SK-N-SH treated with all-trans-retinoic acid at 6 μM for 48 hours (cell line): ENCODE measurements at regions not wholly inside any gene's neighbourhood (a gene's known extent, or its start where the extent isn't known, plus 50 kb on each side); places are given as distances from the start of the nearest gene placed in this dataset.

Experiments used
- ATAC-seq: fragments of 200-7000 bp; cut with Tn5 transposase; 3 replicates; pipeline ENCODE4 v1.9.1; 2020; ENCODE audit warnings: mild to moderate bottlenecking, moderate library complexity
- BACH2 ChIP-seq: fragments of 250-450 bp; sonication (Bioruptor Pico); IDR thresholded peaks from 2 replicates; pipeline ENCODE4 v1.9.0; 2021; ENCODE audit warnings: mild to moderate bottlenecking, borderline replicate concordance
- CSDC2 ChIP-seq: fragments of 250-450 bp; sonication (Bioruptor Pico); IDR thresholded peaks from 2 replicates; pipeline ENCODE4 v1.5.0; 2020; ENCODE audit warnings: mild to moderate bottlenecking, moderate library complexity
- ESRRG ChIP-seq: fragments of 250-450 bp; sonication (Bioruptor Pico); IDR thresholded peaks from 2 replicates; pipeline ENCODE4 v1.6.1; 2021; ENCODE audit warnings: mild to moderate bottlenecking
- GLIS3 ChIP-seq: fragments of 250-450 bp; sonication (Bioruptor Pico); IDR thresholded peaks from 2 replicates; pipeline ENCODE4 v1.5.0; 2020; ENCODE audit warnings: mild to moderate bottlenecking, moderate library complexity
- ISL1 ChIP-seq: fragments of 250-450 bp; sonication (Bioruptor Pico); IDR thresholded peaks from 2 replicates; pipeline ENCODE4 v2.1.2; 2022; ENCODE audit warnings: mild to moderate bottlenecking, moderate library complexity
- OSR1 ChIP-seq: fragments of 250-450 bp; sonication (Bioruptor Pico); IDR thresholded peaks from 2 replicates; pipeline ENCODE4 v1.8.0; 2022; ENCODE audit warnings: moderate library complexity, mild to moderate bottlenecking, inconsistent platforms
- PPARA ChIP-seq: fragments of 250-450 bp; sonication (Bioruptor Pico); IDR thresholded peaks from 2 replicates; pipeline ENCODE4 v1.5.0; 2020; ENCODE audit warnings: mild to moderate bottlenecking, borderline replicate concordance
- RARB ChIP-seq: fragments of 250-450 bp; sonication (Bioruptor Pico); IDR thresholded peaks from 2 replicates; pipeline ENCODE4 v1.8.0; 2021; ENCODE audit warnings: mild to moderate bottlenecking, moderate library complexity
- SNAI2 ChIP-seq: fragments of 250-450 bp; sonication (Bioruptor Pico); IDR thresholded peaks from 2 replicates; pipeline ENCODE4 v1.5.0; 2020; ENCODE audit warnings: mild to moderate bottlenecking, moderate library complexity
- TCF4 ChIP-seq: fragments of 250-450 bp; sonication (Bioruptor Pico); IDR thresholded peaks from 2 replicates; pipeline ENCODE4 v1.8.0; 2021; ENCODE audit warnings: mild to moderate bottlenecking, moderate library complexity, borderline replicate concordance
- ZC3H10 ChIP-seq: fragments of 250-450 bp; sonication (Bioruptor Pico); IDR thresholded peaks from 2 replicates; pipeline ENCODE4 v1.5.1; 2021; ENCODE audit warnings: mild to moderate bottlenecking, moderate library complexity
- ZFP30 ChIP-seq: fragments of 450-650 bp; formaldehyde crosslinking; IDR thresholded peaks from 2 replicates; pipeline ENCODE4 v1.5.0; 2022; ENCODE audit warnings: mild to moderate bottlenecking, moderate library complexity
- ZNF565 ChIP-seq: fragments of 450-650 bp; formaldehyde crosslinking; conservative IDR thresholded peaks from 2 replicates; pipeline ENCODE4 v1.5.0; 2020; ENCODE audit warnings: low read depth, mild to moderate bottlenecking, moderate library complexity
- ZNF70 ChIP-seq: fragments of 450-650 bp; formaldehyde crosslinking; IDR thresholded peaks from 2 replicates; pipeline ENCODE4 v1.5.0; 2020; ENCODE audit warnings: mild to moderate bottlenecking, moderate library complexity
- ZNF8 ChIP-seq: fragments of 450-650 bp; formaldehyde crosslinking; IDR thresholded peaks from 2 replicates; pipeline ENCODE4 v1.5.0; 2020; ENCODE audit warnings: mild to moderate bottlenecking, moderate library complexity
- TF ChIP-seq, protein P1 (sequence below): fragments of 250-450 bp; sonication (Bioruptor Pico); IDR thresholded peaks from 2 replicates; pipeline ENCODE4 v1.5.0; 2020; ENCODE audit warnings: mild to moderate bottlenecking, moderate library complexity
- TF ChIP-seq, protein P2 (sequence below): fragments of 250-450 bp; sonication (Bioruptor Pico); IDR thresholded peaks from 2 replicates; pipeline ENCODE4 v1.8.0; 2021; ENCODE audit warnings: low read depth, mild to moderate bottlenecking, moderate library complexity, borderline replicate concordance
- TF ChIP-seq, protein P3 (sequence below): fragments of 250-450 bp; sonication (Bioruptor Pico); IDR thresholded peaks from 2 replicates; pipeline ENCODE4 v1.8.0; 2020; ENCODE audit warnings: mild to moderate bottlenecking, moderate library complexity, borderline replicate concordance
- TF ChIP-seq, protein P4 (sequence below): fragments of 250-450 bp; sonication (Bioruptor Pico); IDR thresholded peaks from 2 replicates; pipeline ENCODE4 v1.5.1; 2021; ENCODE audit warnings: mild to moderate bottlenecking, moderate library complexity

DNA sequence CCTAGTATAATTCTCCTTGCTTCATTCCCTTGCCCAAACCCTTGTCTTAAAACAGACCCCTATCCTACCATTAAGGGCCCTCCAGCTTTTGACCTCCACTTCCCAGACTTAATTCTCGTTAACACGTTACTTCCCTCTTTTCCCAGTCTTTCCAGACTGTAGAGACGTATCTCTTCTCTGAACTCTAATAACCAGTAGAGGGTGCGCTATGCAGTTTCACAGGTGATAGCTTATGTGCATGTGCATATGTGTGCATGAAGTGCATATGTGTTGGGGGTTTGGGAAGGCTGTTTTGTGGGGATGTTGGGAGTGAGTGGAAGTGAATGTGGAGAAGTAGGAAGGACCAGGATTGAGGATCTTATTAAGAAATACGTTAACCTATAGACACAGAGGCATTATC lies 78.1 kb upstream of the CCDC190 start (continued):
- TF ChIP-seq, protein P1, sequence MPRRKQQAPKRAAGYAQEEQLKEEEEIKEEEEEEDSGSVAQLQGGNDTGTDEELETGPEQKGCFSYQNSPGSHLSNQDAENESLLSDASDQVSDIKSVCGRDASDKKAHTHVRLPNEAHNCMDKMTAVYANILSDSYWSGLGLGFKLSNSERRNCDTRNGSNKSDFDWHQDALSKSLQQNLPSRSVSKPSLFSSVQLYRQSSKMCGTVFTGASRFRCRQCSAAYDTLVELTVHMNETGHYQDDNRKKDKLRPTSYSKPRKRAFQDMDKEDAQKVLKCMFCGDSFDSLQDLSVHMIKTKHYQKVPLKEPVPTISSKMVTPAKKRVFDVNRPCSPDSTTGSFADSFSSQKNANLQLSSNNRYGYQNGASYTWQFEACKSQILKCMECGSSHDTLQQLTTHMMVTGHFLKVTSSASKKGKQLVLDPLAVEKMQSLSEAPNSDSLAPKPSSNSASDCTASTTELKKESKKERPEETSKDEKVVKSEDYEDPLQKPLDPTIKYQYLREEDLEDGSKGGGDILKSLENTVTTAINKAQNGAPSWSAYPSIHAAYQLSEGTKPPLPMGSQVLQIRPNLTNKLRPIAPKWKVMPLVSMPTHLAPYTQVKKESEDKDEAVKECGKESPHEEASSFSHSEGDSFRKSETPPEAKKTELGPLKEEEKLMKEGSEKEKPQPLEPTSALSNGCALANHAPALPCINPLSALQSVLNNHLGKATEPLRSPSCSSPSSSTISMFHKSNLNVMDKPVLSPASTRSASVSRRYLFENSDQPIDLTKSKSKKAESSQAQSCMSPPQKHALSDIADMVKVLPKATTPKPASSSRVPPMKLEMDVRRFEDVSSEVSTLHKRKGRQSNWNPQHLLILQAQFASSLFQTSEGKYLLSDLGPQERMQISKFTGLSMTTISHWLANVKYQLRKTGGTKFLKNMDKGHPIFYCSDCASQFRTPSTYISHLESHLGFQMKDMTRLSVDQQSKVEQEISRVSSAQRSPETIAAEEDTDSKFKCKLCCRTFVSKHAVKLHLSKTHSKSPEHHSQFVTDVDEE (CRISPR knock-in tag) = no peak
- TF ChIP-seq ISL1 (CRISPR knock-in tag) = no peak

DNA sequence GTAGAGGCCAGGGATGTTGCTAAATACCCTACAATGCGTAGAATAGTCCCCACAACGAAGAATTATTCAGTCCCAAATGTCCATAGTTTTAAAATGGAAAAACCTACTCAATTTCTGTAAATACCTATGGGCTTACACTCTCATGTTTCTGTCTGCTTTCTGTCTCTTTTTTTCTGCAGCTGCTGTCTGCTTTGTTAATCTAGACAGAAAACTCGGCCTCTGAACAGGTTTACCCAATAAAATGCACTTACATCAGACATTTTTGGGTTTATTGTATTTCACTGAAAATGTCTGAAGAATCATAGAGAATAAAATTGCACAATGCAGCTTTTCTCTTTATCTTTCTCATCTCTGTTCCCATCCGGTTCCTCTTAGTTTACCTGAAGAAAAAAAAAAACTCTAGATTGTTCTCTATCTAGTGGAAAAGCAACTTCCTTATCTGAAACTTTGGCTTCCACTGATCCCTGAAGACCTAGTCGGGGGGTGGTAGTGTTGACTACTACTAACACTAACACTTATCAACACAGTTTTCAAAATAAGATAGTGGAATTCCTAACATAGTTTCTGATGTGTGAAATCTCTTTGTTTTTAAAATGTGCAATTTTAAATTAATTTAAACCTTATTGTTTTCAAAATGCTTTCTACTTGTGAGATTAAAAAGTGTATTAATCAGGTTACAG lies 76.9 kb upstream of the CCDC190 start:
- TF ChIP-seq CSDC2 (CRISPR knock-in tag) (no peak), ZNF8 (CRISPR knock-in tag) (no peak), GLIS3 (no peak), RARB (CRISPR knock-in tag) (no peak), TCF4 (CRISPR knock-in tag) (no peak), BACH2 (CRISPR knock-in tag) (no peak), ZC3H10 (CRISPR knock-in tag) (no peak), ZFP30 (CRISPR knock-in tag) (no peak), SNAI2 (CRISPR knock-in tag) (no peak), ZNF70 (CRISPR knock-in tag) (no peak)
- TF ChIP-seq, protein P2, sequence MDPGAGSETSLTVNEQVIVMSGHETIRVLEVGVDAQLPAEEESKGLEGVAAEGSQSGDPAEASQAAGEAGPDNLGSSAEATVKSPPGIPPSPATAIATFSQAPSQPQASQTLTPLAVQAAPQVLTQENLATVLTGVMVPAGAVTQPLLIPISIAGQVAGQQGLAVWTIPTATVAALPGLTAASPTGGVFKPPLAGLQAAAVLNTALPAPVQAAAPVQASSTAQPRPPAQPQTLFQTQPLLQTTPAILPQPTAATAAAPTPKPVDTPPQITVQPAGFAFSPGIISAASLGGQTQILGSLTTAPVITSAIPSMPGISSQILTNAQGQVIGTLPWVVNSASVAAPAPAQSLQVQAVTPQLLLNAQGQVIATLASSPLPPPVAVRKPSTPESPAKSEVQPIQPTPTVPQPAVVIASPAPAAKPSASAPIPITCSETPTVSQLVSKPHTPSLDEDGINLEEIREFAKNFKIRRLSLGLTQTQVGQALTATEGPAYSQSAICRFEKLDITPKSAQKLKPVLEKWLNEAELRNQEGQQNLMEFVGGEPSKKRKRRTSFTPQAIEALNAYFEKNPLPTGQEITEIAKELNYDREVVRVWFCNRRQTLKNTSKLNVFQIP = no peak
- TF ChIP-seq, protein P1 (CRISPR knock-in tag) = no peak
- TF ChIP-seq, protein P3, sequence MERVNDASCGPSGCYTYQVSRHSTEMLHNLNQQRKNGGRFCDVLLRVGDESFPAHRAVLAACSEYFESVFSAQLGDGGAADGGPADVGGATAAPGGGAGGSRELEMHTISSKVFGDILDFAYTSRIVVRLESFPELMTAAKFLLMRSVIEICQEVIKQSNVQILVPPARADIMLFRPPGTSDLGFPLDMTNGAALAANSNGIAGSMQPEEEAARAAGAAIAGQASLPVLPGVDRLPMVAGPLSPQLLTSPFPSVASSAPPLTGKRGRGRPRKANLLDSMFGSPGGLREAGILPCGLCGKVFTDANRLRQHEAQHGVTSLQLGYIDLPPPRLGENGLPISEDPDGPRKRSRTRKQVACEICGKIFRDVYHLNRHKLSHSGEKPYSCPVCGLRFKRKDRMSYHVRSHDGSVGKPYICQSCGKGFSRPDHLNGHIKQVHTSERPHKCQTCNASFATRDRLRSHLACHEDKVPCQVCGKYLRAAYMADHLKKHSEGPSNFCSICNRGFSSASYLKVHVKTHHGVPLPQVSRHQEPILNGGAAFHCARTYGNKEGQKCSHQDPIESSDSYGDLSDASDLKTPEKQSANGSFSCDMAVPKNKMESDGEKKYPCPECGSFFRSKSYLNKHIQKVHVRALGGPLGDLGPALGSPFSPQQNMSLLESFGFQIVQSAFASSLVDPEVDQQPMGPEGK (CRISPR knock-in tag) = no peak
- TF ChIP-seq, protein P4, sequence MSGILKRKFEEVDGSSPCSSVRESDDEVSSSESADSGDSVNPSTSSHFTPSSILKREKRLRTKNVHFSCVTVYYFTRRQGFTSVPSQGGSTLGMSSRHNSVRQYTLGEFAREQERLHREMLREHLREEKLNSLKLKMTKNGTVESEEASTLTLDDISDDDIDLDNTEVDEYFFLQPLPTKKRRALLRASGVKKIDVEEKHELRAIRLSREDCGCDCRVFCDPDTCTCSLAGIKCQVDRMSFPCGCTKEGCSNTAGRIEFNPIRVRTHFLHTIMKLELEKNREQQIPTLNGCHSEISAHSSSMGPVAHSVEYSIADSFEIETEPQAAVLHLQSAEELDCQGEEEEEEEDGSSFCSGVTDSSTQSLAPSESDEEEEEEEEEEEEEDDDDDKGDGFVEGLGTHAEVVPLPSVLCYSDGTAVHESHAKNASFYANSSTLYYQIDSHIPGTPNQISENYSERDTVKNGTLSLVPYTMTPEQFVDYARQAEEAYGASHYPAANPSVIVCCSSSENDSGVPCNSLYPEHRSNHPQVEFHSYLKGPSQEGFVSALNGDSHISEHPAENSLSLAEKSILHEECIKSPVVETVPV (CRISPR knock-in tag) = no peak
- ATAC-seq = no peak

DNA sequence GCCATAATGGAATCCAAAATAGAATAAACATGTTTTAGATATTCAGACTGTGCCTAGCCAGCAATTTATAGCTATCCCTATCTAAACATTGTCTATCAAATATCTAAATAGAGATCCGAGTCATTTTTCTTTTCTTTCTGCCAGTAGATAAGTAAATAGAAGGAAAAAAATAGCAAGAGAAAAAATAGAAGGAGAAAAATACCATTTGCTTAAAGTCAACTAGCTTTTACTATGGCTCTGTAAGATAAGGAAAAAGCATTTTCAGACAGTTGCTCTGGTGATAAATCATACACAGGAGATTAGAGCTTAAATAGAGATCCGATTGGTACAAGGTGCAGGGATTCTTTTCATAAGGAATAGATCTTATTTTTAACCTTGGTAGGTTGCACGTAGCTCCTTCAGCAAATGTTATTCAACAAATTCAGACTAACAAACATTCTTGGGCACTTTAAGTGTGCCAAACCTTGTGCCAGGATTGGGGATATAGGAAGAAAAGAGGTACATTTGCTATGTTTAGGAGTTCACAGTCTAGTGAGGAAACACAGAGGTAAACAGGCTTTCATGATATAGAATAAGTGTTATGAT lies 70.1 kb upstream of the CCDC190 start:
- TF ChIP-seq ZFP30 (CRISPR knock-in tag) (no peak), OSR1 (no peak), PPARA (CRISPR knock-in tag) (no peak), RARB (CRISPR knock-in tag) (no peak), ISL1 (CRISPR knock-in tag) (peak; percentile 96), ZNF565 (no peak), ZNF70 (CRISPR knock-in tag) (no peak), TCF4 (CRISPR knock-in tag) (no peak; the same call in 1 of the 2 replicates), CSDC2 (CRISPR knock-in tag) (no peak), ESRRG (CRISPR knock-in tag) (peak; percentile 23; the same call in 1 of the 2 replicates), ZC3H10 (CRISPR knock-in tag) (no peak)
- TF ChIP-seq, protein P1 (CRISPR knock-in tag) = peak; percentile 86
- TF ChIP-seq, protein P2 = no peak
- no peak for ATAC-seq
